ENCODE measurements at regions not wholly inside any gene's neighbourhood (a gene's known extent, or its start where the extent isn't known, plus 50 kb on each side); places are given as distances from the start of the nearest gene placed in this dataset.

GRCh38 chr6:71649915-71650314 lies 236.4 kb upstream of the RIMS1 start:
- no peaks in the 10 kb centered on the region for H3K27me3 ChIP-seq
- H3K27ac ChIP-seq, result no peak overlapping the region
- no peak overlapping the region for H3K4me3 ChIP-seq
- TF ChIP-seq CTCF (IDR thresholded peaks at IDR 0.05) (no peak), EP300 (IDR thresholded peaks at IDR 0.05) (no peak), POLR2A (IDR thresholded peaks at IDR 0.05) (no peak)
- H3K4me1 ChIP-seq, result no peaks in the 10 kb centered on the region
- 68 to 77% methylated on average over 2 of the region's 2 CpGs for WGBS, 2 donors
- peaks cover 0 to 15% (median 1%) of the 10 kb centered on the region in 4 donors for H3K9me3 ChIP-seq
- no peak for DNase-seq (ENCODE audit: low spot score in 2 of 2)
- no peaks in the 10 kb centered on the region for H3K36me3 ChIP-seq

- Histone ChIP-seq H3K36me3 (no peaks in the 10 kb centered on the region), H3K4me1 (no peaks in the 10 kb centered on the region), H3K27me3 (no peaks in the 10 kb centered on the region), H3K27ac (no peak overlapping the region), H3K4me3 (no peak overlapping the region), H3K9me3 (peaks cover 0 to 9% (median 0%) of the 10 kb centered on the region in 4 donors)
- no peak for TF ChIP-seq EP300 (IDR thresholded peaks at IDR 0.05)
- 53 to 54% methylated on average over 2 of the region's 2 CpGs for WGBS, 2 donors
- DNase-seq (ENCODE audit: low spot score in 2 of 2), result no peak
These were observed 234.7 kb upstream of the RIMS1 start for GRCh38 chr6:71651636-71652035.

DNA sequence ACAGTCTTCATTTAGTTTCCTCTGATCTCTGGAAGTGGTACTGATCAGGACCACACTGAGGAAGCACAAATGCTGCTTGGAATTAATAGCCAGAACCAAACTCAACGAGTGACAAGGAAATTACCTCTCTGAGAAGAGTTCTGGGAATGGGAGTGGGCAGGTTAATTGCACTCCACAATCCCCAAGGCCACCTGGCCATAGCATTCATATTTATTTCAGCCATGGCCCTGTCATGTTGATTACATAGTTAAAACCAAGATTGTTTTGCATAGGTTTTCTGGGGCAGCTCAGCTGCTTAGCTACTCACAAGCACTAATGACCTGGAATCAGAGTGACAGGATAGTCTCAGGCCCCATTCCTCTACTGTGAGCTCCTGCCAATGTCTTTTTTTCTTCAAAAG lies 230.2 kb upstream of the RIMS1 start:
- Histone ChIP-seq H3K27me3 (no peaks in the 10 kb centered on the region), H3K9me3 (no peaks in the 10 kb centered on the region), H3K4me1 (no peaks in the 10 kb centered on the region), H3K4me3 (no peak overlapping the region), H3K27ac (no peak overlapping the region), H3K36me3 (no peaks in the 10 kb centered on the region)
- DNase-seq (ENCODE audit: low spot score in 2 of 2), result no peak
- 50 to 80% methylated on average over 1 of the region's 1 CpG for WGBS, 2 donors
- TF ChIP-seq CTCF (IDR thresholded peaks at IDR 0.05), result no peak
- no peak for TF ChIP-seq POLR2A (IDR thresholded peaks at IDR 0.05)

DNA sequence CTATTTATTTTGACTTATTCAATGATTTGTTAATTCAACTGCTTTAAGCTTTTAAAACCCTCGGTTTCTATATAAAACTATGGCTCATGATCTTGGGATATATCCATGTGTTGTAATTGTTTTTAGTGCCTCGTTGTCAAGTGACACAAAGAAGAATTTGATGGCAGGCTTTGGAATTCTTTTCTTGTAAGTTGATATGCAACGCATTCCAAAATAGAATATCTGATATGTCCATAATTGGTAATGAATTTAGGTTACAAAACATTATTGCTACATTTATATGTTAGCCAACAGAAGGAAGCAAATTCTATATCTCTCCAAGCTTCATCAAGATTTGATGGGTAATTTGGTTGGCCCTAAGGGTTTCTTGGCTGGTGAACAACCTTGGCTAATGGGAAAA lies 220.4 kb upstream of the RIMS1 start:
- H3K36me3 ChIP-seq, result no peaks in the 10 kb centered on the region
- H3K27ac ChIP-seq, result no peak overlapping the region
- TF ChIP-seq CTCF (IDR thresholded peaks at IDR 0.05), result no peak
- TF ChIP-seq POLR2A (IDR thresholded peaks at IDR 0.05), result no peak
- TF ChIP-seq EP300 (IDR thresholded peaks at IDR 0.05), result no peak
- no peak overlapping the region for H3K4me3 ChIP-seq
- H3K9me3 ChIP-seq, result no peaks in the 10 kb centered on the region
- H3K4me1 ChIP-seq, result no peaks in the 10 kb centered on the region
- WGBS, 2 donors, result 33 to 70% methylated on average over 3 of the region's 3 CpGs
- DNase-seq (ENCODE audit: low spot score in 2 of 2), result no peak
- H3K27me3 ChIP-seq, result no peaks in the 10 kb centered on the region

- 54 to 62% methylated on average over 2 of the region's 2 CpGs for WGBS, 2 donors
- Histone ChIP-seq H3K36me3 (no peaks in the 10 kb centered on the region), H3K4me1 (no peaks in the 10 kb centered on the region), H3K27ac (no peak overlapping the region), H3K4me3 (no peak overlapping the region), H3K9me3 (no peaks in the 10 kb centered on the region), H3K27me3 (no peaks in the 10 kb centered on the region)
- DNase-seq (ENCODE audit: low spot score in 2 of 2), result no peak
- no peak for TF ChIP-seq CTCF (IDR thresholded peaks at IDR 0.05)
- no peak for TF ChIP-seq EP300 (IDR thresholded peaks at IDR 0.05)
- TF ChIP-seq POLR2A (IDR thresholded peaks at IDR 0.05), result no peak
These were observed 213.5 kb upstream of the RIMS1 start for GRCh38 chr6:71672876-71673275.

DNA sequence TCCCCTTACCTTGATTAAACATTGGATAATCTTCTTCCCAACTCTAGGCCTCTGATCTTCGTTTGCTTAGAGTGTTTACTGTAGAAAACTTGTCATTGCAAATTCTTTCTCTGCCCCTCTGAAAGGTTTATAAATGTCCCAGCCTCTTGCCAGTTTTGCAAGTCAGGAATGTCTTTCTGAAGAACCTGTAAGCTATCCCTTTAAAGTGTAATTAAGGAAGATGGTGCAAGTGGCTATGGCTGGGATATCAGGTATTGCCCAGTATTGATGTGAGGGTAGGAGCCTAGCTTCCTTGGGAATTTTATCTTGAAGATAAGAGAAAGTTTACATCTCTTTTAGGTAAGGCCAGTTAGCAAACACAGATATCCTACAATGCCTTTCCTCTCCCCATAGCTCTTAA lies 211.0 kb upstream of the RIMS1 start:
- no peaks in the 10 kb centered on the region for H3K27me3 ChIP-seq
- no peak for DNase-seq (ENCODE audit: low spot score in 2 of 2)
- no peak overlapping the region for H3K27ac ChIP-seq
- no peaks in the 10 kb centered on the region for H3K4me1 ChIP-seq
- WGBS, 2 donors, result 45 to 63% methylated on average over 1 of the region's 1 CpG
- no peaks in the 10 kb centered on the region for H3K36me3 ChIP-seq
- H3K9me3 ChIP-seq, result no peaks in the 10 kb centered on the region
- no peak for TF ChIP-seq EP300 (IDR thresholded peaks at IDR 0.05)
- no peak for TF ChIP-seq POLR2A (IDR thresholded peaks at IDR 0.05)
- TF ChIP-seq CTCF (IDR thresholded peaks at IDR 0.05), result no peak
- H3K4me3 ChIP-seq, result no peak overlapping the region
